KMS-11 (cell line): ENCODE measurements at regions not wholly inside any gene's neighbourhood (a gene's known extent, or its start where the extent isn't known, plus 50 kb on each side); places are given as distances from the start of the nearest gene placed in this dataset.

ENCODE experiments used
- H2AFZ ChIP-seq: fragments of 200-600 bp; sonication (generic); 2 replicates; pipeline ENCODE4 v1.6.1; 2016; ENCODE audit warnings: antibody characterized with exemption, mixed run types, low read depth
- H3K27ac ChIP-seq: fragments of 200-600 bp; sonication (generic); 2 replicates; pipeline ENCODE4 v1.6.1; 2016; ENCODE audit warnings: mild to moderate bottlenecking, mixed run types
- H3K27me3 ChIP-seq: fragments of 200-600 bp; sonication (generic); 2 replicates; pipeline ENCODE4 v1.6.1; 2017; ENCODE audit warnings: mild to moderate bottlenecking, low read depth, mixed run types, moderate library complexity; ENCODE audit not compliant: insufficient read depth
- H3K36me3 ChIP-seq: fragments of 200-600 bp; sonication (generic); 2 replicates; pipeline ENCODE4 v1.6.1; 2017; ENCODE audit warnings: mild to moderate bottlenecking, mixed run types; ENCODE audit not compliant: insufficient read depth
- H3K4me1 ChIP-seq: fragments of 200-600 bp; sonication (generic); 2 replicates; pipeline ENCODE4 v1.6.1; 2016; ENCODE audit warnings: mild to moderate bottlenecking, low read depth, mixed run types; ENCODE audit not compliant: poor library complexity, severe bottlenecking
- H3K4me2 ChIP-seq: fragments of 200-600 bp; sonication (generic); 2 replicates; pipeline ENCODE4 v1.7.0; 2016; ENCODE audit warnings: mild to moderate bottlenecking, mixed run types
- H3K4me3 ChIP-seq: fragments of 200-600 bp; sonication (generic); IDR thresholded peaks from 2 replicates; pipeline ENCODE4 v1.6.1; 2017; ENCODE audit warnings: low read depth, low read length, mixed read lengths; ENCODE audit not compliant: insufficient read depth
- H3K79me2 ChIP-seq: fragments of 200-600 bp; sonication (generic); 2 replicates; pipeline ENCODE4 v1.6.1; 2016; ENCODE audit warnings: low read depth, mixed run types; ENCODE audit not compliant: insufficient read depth
- H3K9ac ChIP-seq: fragments of 200-600 bp; sonication (generic); 2 replicates; pipeline ENCODE4 v1.6.1; 2016; ENCODE audit warnings: mild to moderate bottlenecking, mixed run types
- H4K20me1 ChIP-seq: fragments of 200-600 bp; sonication (generic); 2 replicates; pipeline ENCODE4 v1.6.1; 2016; ENCODE audit warnings: mild to moderate bottlenecking, mixed run types; ENCODE audit not compliant: insufficient read depth
- TF ChIP-seq, protein P1 (sequence below): fragments of 200-600 bp; sonication (generic); conservative IDR thresholded peaks from 2 replicates; pipeline ENCODE4 v1.6.1; 2017; ENCODE audit warnings: low read depth, mild to moderate bottlenecking, antibody characterized with exemption, low read length, moderate library complexity, mixed read lengths

- H3K4me2 ChIP-seq, result no peak overlapping the region
- H2AFZ ChIP-seq, result no peak overlapping the region
- H3K79me2 ChIP-seq, result no peaks in the 10 kb centered on the region
- TF ChIP-seq, protein P1, sequence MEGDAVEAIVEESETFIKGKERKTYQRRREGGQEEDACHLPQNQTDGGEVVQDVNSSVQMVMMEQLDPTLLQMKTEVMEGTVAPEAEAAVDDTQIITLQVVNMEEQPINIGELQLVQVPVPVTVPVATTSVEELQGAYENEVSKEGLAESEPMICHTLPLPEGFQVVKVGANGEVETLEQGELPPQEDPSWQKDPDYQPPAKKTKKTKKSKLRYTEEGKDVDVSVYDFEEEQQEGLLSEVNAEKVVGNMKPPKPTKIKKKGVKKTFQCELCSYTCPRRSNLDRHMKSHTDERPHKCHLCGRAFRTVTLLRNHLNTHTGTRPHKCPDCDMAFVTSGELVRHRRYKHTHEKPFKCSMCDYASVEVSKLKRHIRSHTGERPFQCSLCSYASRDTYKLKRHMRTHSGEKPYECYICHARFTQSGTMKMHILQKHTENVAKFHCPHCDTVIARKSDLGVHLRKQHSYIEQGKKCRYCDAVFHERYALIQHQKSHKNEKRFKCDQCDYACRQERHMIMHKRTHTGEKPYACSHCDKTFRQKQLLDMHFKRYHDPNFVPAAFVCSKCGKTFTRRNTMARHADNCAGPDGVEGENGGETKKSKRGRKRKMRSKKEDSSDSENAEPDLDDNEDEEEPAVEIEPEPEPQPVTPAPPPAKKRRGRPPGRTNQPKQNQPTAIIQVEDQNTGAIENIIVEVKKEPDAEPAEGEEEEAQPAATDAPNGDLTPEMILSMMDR, result no peak
- no peaks in the 10 kb centered on the region for H3K27me3 ChIP-seq
- no peak overlapping the region for H3K9ac ChIP-seq
- no peaks in the 10 kb centered on the region for H3K36me3 ChIP-seq
- no peaks in the 10 kb centered on the region for H4K20me1 ChIP-seq
- H3K4me1 ChIP-seq, result no peaks in the 10 kb centered on the region
- no peak overlapping the region for H3K4me3 ChIP-seq
- H3K27ac ChIP-seq, result no peak overlapping the region
Measured at GRCh38 chr5:152337484-152337883, 67.6 kb downstream of the NMUR2 start.

GRCh38 chr5:152335461-152335860, 69.6 kb downstream of the NMUR2 start:
- no peaks in the 10 kb centered on the region for H3K79me2 ChIP-seq
- no peak overlapping the region for H3K27ac ChIP-seq
- TF ChIP-seq, protein P1, result no peak
- H3K27me3 ChIP-seq, result no peaks in the 10 kb centered on the region
- no peak overlapping the region for H2AFZ ChIP-seq
- no peaks in the 10 kb centered on the region for H3K36me3 ChIP-seq
- H4K20me1 ChIP-seq, result no peaks in the 10 kb centered on the region
- H3K9ac ChIP-seq, result no peak overlapping the region
- H3K4me1 ChIP-seq, result no peaks in the 10 kb centered on the region
- no peak overlapping the region for H3K4me2 ChIP-seq
- no peak overlapping the region for H3K4me3 ChIP-seq

- Histone ChIP-seq H3K9ac (no peak overlapping the region), H3K4me3 (no peak overlapping the region), H4K20me1 (no peaks in the 10 kb centered on the region), H3K79me2 (no peaks in the 10 kb centered on the region), H2AFZ (no peak overlapping the region), H3K4me2 (no peak overlapping the region), H3K27ac (no peak overlapping the region), H3K27me3 (no peaks in the 10 kb centered on the region), H3K36me3 (no peaks in the 10 kb centered on the region), H3K4me1 (no peaks in the 10 kb centered on the region)
- TF ChIP-seq, protein P1, result no peak
Measured at GRCh38 chr5:152332716-152333460, 72.2 kb downstream of the NMUR2 start.

DNA sequence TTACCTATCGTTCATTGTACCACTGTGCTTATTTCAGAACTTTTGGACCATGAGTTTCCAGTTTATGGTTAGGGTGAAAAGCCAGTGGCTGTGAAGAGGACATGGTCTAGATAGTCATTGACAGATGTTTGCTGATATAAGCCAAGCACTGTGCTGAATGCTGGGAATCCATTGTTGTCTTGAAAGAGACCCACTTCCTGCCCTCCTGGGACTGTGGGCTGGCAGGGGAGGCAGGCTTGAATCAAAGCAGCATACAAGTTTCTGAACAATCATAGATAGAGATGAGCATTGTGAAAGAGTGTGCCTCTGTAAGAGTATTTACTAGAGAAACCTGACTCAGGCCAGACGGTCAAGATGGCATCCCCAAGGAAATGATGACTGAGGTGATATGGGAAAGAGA, 73.4 kb downstream of the NMUR2 start:
- Histone ChIP-seq H2AFZ (no peak overlapping the region), H3K79me2 (no peaks in the 10 kb centered on the region), H4K20me1 (no peaks in the 10 kb centered on the region), H3K4me2 (no peak overlapping the region), H3K27me3 (no peaks in the 10 kb centered on the region), H3K9ac (no peak overlapping the region), H3K4me1 (no peaks in the 10 kb centered on the region), H3K4me3 (no peak overlapping the region), H3K27ac (no peak overlapping the region), H3K36me3 (no peaks in the 10 kb centered on the region)
- TF ChIP-seq, protein P1, result no peak
